ENCODE measurements at regions not wholly inside any gene's neighbourhood (a gene's known extent, or its start where the extent isn't known, plus 50 kb on each side); places are given as distances from the start of the nearest gene placed in this dataset.

DNA sequence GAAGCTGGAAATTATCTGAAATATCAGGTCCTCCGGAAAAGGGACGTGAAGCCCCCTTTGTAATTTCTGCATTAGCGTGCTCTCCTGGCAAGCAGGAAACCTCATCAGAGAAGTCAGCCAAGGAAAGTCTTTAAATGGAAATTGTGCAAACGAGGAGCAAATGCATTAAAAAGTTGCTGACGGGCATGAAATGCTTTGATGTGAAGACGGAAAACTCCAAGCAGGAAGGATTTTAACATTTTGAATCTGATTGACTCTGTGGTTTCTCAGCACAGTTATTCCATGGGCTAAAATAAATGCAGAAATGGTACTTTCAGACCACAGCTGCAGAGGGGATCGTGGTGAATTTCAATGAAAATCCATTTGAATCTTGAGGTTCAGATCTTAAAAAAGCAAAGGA, 167.8 kb downstream of the AHR start:
- H3K27me3 Mint-ChIP-seq (ENCODE audit: insufficient read depth, unreplicated experiment) = no peaks in the 10 kb centered on the region
- BruUV-seq (replicated peaks) = no TSS peak
- ChIA-PET CTCF (no interaction called here), POLR2A (interaction anchor here (0.7 to 1.0 kb wide), 2 partner anchors 9 to 28 kb away, joined by 3 to 4 read pairs; no protein-coding TSS in a partner anchor)
- H3K4me1 Mint-ChIP-seq (ENCODE audit: insufficient read depth, unreplicated experiment) = peaks cover 10% of the 10 kb centered on the region
- no peak overlapping the region for H3K27ac Mint-ChIP-seq (ENCODE audit: low read depth, unreplicated experiment)
- TF ChIP-seq, protein P1, sequence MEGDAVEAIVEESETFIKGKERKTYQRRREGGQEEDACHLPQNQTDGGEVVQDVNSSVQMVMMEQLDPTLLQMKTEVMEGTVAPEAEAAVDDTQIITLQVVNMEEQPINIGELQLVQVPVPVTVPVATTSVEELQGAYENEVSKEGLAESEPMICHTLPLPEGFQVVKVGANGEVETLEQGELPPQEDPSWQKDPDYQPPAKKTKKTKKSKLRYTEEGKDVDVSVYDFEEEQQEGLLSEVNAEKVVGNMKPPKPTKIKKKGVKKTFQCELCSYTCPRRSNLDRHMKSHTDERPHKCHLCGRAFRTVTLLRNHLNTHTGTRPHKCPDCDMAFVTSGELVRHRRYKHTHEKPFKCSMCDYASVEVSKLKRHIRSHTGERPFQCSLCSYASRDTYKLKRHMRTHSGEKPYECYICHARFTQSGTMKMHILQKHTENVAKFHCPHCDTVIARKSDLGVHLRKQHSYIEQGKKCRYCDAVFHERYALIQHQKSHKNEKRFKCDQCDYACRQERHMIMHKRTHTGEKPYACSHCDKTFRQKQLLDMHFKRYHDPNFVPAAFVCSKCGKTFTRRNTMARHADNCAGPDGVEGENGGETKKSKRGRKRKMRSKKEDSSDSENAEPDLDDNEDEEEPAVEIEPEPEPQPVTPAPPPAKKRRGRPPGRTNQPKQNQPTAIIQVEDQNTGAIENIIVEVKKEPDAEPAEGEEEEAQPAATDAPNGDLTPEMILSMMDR (IDR thresholded peaks at IDR 0.05; ENCODE audit: unreplicated experiment) = no peak
- no peaks in the 10 kb centered on the region for H3K36me3 Mint-ChIP-seq (ENCODE audit: insufficient read depth, unreplicated experiment)
- no peaks in the 10 kb centered on the region for H3K9me3 Mint-ChIP-seq (ENCODE audit: unreplicated experiment)
- no peak overlapping the region for H3K4me3 Mint-ChIP-seq (ENCODE audit: unreplicated experiment)
- no peak for DNase-seq (ENCODE audit: unreplicated experiment)
- intact Hi-C loops (cut with micrococcal nuclease) = no loop called here

DNA sequence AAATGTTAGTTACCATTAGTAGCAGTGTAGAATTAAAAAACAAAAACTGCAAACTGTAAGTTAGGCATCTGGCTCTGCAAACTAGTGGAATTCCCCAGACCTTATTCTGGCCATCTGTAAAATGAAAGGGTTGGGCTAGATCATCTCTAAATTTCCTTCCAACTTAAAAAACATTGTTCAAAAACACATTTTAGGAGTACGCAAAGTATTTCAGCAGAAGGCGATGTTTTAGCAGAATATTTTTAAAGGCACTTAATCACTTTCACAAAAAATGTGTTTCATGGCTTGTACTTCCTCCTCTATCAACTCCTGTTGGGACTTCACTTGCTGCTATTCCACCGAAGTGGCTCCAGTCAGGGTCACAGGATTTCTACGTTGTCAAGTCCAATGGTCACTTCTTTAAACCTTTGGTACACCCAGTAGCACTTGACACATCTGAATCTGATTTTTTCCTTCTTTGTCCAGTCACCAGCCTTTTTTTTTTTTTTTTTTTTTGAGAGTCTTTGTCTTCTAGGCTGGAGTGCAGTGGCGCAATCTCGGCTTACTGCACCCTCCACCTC, 169.0 kb downstream of the AHR start:
- Mint-ChIP-seq H3K27me3 (ENCODE audit: insufficient read depth, unreplicated experiment) (no peaks in the 10 kb centered on the region), H3K9me3 (ENCODE audit: unreplicated experiment) (no peaks in the 10 kb centered on the region), H3K27ac (ENCODE audit: low read depth, unreplicated experiment) (no peak overlapping the region), H3K4me3 (ENCODE audit: unreplicated experiment) (no peak overlapping the region), H3K36me3 (ENCODE audit: insufficient read depth, unreplicated experiment) (no peaks in the 10 kb centered on the region), H3K4me1 (ENCODE audit: insufficient read depth, unreplicated experiment) (peaks cover under 1% of the 10 kb centered on the region)
- DNase-seq (ENCODE audit: unreplicated experiment) = no peak
- POLR2A ChIA-PET = no interaction called here
- CTCF ChIA-PET = no interaction called here
- BruUV-seq (replicated peaks) = no TSS peak
- TF ChIP-seq, protein P1 (IDR thresholded peaks at IDR 0.05; ENCODE audit: unreplicated experiment) = no peak
- intact Hi-C loops (cut with micrococcal nuclease) = no loop called here

DNA sequence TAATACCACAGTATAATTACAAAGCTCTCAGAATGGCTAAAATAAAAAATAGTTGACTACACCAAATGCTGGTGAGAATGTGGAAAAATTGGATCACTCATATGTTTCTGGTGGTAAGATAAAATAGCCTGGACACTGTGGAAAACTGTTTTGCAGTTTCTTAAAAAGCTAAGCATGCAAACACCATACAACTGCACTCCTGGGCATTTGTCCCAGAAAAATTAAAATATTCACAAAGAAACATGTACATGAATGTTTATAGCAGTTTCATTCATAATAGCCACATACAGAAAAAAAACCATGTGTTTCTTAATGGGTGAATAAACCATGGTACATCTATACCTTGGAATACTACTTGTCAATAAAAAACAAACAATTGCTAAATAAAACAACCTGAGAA, 172.9 kb downstream of the AHR start:
- H3K4me1 Mint-ChIP-seq (ENCODE audit: insufficient read depth, unreplicated experiment) = no peaks in the 10 kb centered on the region
- POLR2A ChIA-PET = interaction anchor here (1.3 kb wide), 1 partner anchor 483 kb away, joined by 3 read pairs; no protein-coding TSS in a partner anchor

DNA sequence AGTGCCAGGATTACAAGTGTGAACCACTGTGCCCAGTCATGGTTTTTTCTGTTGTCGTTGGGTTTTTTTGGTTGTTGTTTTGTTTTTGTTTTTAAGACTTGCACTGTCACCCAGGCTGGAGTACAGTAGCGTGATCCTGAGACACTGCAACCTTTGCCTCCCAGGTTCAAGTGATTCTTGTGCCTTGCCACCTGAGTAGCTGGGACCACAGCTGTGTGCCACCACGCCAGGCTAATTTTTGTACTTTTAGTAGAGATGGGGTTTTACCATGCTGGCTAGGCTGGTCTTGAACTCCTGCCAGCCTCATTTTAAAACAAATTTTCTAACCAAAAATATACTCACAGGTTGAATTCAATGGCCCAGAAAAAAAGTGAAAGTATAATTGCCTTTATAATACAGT, 174.1 kb downstream of the AHR start:
- DNase-seq (ENCODE audit: unreplicated experiment) = no peak
- TF ChIP-seq, protein P1 (IDR thresholded peaks at IDR 0.05; ENCODE audit: unreplicated experiment) = no peak
- no TSS peak for BruUV-seq (replicated peaks)
- Mint-ChIP-seq H3K36me3 (ENCODE audit: insufficient read depth, unreplicated experiment) (no peaks in the 10 kb centered on the region), H3K27ac (ENCODE audit: low read depth, unreplicated experiment) (no peak overlapping the region), H3K4me1 (ENCODE audit: insufficient read depth, unreplicated experiment) (no peaks in the 10 kb centered on the region), H3K4me3 (ENCODE audit: unreplicated experiment) (no peak overlapping the region), H3K9me3 (ENCODE audit: unreplicated experiment) (no peaks in the 10 kb centered on the region), H3K27me3 (ENCODE audit: insufficient read depth, unreplicated experiment) (no peaks in the 10 kb centered on the region)
- POLR2A ChIA-PET = no interaction called here
- CTCF ChIA-PET = no interaction called here
- intact Hi-C loops (cut with micrococcal nuclease) = no loop called here

More for the DNA sequence above, 172.9 kb downstream of the AHR start:
- no TSS peak for BruUV-seq (replicated peaks)
- intact Hi-C loops (cut with micrococcal nuclease) = no loop called here
- TF ChIP-seq, protein P1 (IDR thresholded peaks at IDR 0.05; ENCODE audit: unreplicated experiment) = no peak
- Mint-ChIP-seq H3K36me3 (ENCODE audit: insufficient read depth, unreplicated experiment) (no peaks in the 10 kb centered on the region), H3K27ac (ENCODE audit: low read depth, unreplicated experiment) (no peak overlapping the region), H3K27me3 (ENCODE audit: insufficient read depth, unreplicated experiment) (no peaks in the 10 kb centered on the region), H3K9me3 (ENCODE audit: unreplicated experiment) (no peaks in the 10 kb centered on the region), H3K4me3 (ENCODE audit: unreplicated experiment) (no peak overlapping the region)
- no peak for DNase-seq (ENCODE audit: unreplicated experiment)
- CTCF ChIA-PET = interaction anchor here (0.5 to 0.7 kb wide), 2 partner anchors 38 to 107 kb away, joined by 3 read pairs; no protein-coding TSS in a partner anchor
